IMR-90 (cell line): ENCODE measurements at regions not wholly inside any gene's neighbourhood (a gene's known extent, or its start where the extent isn't known, plus 50 kb on each side); places are given as distances from the start of the nearest gene placed in this dataset.

Source experiments
- ATAC-seq: fragments of 200-7000 bp; cut with Tn5 transposase; 2 replicates; pipeline ENCODE4 v1.9.1; 2020; ENCODE audit warnings: low read depth, mild to moderate bottlenecking, moderate library complexity
- BruUV-seq: library from RNA; stranded (reverse); fragments of 400-500 nt; replicated peaks from 2 replicates; lab custom pipeline; 2021; lab: Mats Ljungman, UMichigan
- CTCF ChIA-PET: fragments of 300-600 bp; formaldehyde crosslinking; extraction: SDS; loops from one replicate; lab custom pipeline; 2021; ENCODE audit warnings: antibody characterized with exemption; lab: Yijun Ruan, JAX
- POLR2A ChIA-PET: fragments of 300-600 bp; sonication (Branson Sonifier 250); formaldehyde crosslinking; loops from one replicate; lab custom pipeline; 2022; ENCODE audit warnings: antibody characterized with exemption; ENCODE audit not compliant: unreplicated experiment; lab: Charles Lee
- DNase-seq: peaks from one replicate; pipeline ENCODE4 v3.0.0; 2013
- H2AFZ ChIP-seq: replicated peaks from 2 replicates; pipeline ENCODE3; 2013; ENCODE audit warnings: low read length, mild to moderate bottlenecking; ENCODE audit not compliant: poor library complexity
- H2AK5ac ChIP-seq: 2 replicates; pipeline ENCODE4 v1.6.1; 2013; ENCODE audit warnings: low read depth, low read length, inconsistent platforms
- H2AK9ac ChIP-seq: replicated peaks from 2 replicates; pipeline ENCODE3; 2013; ENCODE audit warnings: mild to moderate bottlenecking, low read depth, low read length, moderate library complexity; ENCODE audit not compliant: poor library complexity
- H2BK120ac ChIP-seq: 2 replicates; pipeline ENCODE4 v1.6.1; 2013; ENCODE audit warnings: low read depth, low read length, inconsistent platforms
- H2BK15ac ChIP-seq: 3 replicates; pipeline ENCODE4 v1.6.1; 2013; ENCODE audit warnings: low read depth, low read length, inconsistent platforms
- H2BK20ac ChIP-seq: 2 replicates; pipeline ENCODE4 v1.6.1; 2013; ENCODE audit warnings: low read depth, mild to moderate bottlenecking, inconsistent platforms, low read length, moderate library complexity
- H2BK5ac ChIP-seq: 2 replicates; pipeline ENCODE4 v1.6.1; 2013; ENCODE audit warnings: mild to moderate bottlenecking, low read depth, low read length, inconsistent platforms; ENCODE audit not compliant: poor library complexity, severe bottlenecking
- H3K14ac ChIP-seq: replicated peaks from 2 replicates; pipeline ENCODE4 v1.6.1; 2013; ENCODE audit warnings: low read depth, low read length, inconsistent platforms
- H3K18ac ChIP-seq: 2 replicates; pipeline ENCODE4 v1.6.1; 2013; ENCODE audit warnings: low read depth, low read length, control low read depth
- H3K23ac ChIP-seq: 2 replicates; pipeline ENCODE4 v1.6.1; 2013; ENCODE audit warnings: low read depth, low read length, inconsistent platforms
- H3K27ac ChIP-seq: 2 replicates; pipeline ENCODE4 v1.5.1; 2013; ENCODE audit warnings: mild to moderate bottlenecking, control low read depth, low read length; ENCODE audit not compliant: insufficient read depth
- H3K27me3 ChIP-seq: 2 replicates; pipeline ENCODE4 v1.6.1; 2013; ENCODE audit warnings: low read length; ENCODE audit not compliant: control insufficient read depth, insufficient read depth
- H3K36me3 ChIP-seq: 2 replicates; pipeline ENCODE4 v1.6.1; 2013; ENCODE audit warnings: low read length, mixed read lengths; ENCODE audit not compliant: control insufficient read depth, insufficient read depth
- H3K4ac ChIP-seq: 2 replicates; pipeline ENCODE4 v1.6.1; 2013; ENCODE audit warnings: low read depth, low read length, inconsistent platforms
- H3K4me1 ChIP-seq: 2 replicates; pipeline ENCODE4 v1.6.1; 2013; ENCODE audit warnings: low read length, mixed read lengths; ENCODE audit not compliant: control insufficient read depth, insufficient read depth
- H3K4me2 ChIP-seq: 2 replicates; pipeline ENCODE4 v1.6.1; 2013; ENCODE audit warnings: low read depth, mild to moderate bottlenecking, control low read depth, low read length, moderate library complexity
- H3K4me3 ChIP-seq: 2 replicates; pipeline ENCODE4 v1.5.1; 2013; ENCODE audit warnings: low read depth, mild to moderate bottlenecking, control low read depth, low read length, moderate library complexity; ENCODE audit not compliant: insufficient read depth
- H3K56ac ChIP-seq: 2 replicates; pipeline ENCODE4 v1.6.1; 2013; ENCODE audit warnings: low read length, inconsistent platforms; ENCODE audit not compliant: insufficient read depth; ENCODE audit errors: extremely low read depth
- H3K79me1 ChIP-seq, 2 experiments: 2 replicates each; pipeline ENCODE4 v1.6.1; 2013; ENCODE audit warnings: low read length in 2 of 2, inconsistent platforms in 1 of 2, low read depth in 1 of 2
- H3K9ac ChIP-seq: 2 replicates; pipeline ENCODE4 v1.6.1; 2013; ENCODE audit warnings: low read depth, low read length, control low read depth
- H3K9me1 ChIP-seq: 2 replicates; pipeline ENCODE4 v1.6.1; 2013; ENCODE audit warnings: low read length, inconsistent platforms; ENCODE audit not compliant: insufficient read depth
- H3K9me3 ChIP-seq: 2 replicates; pipeline ENCODE4 v1.6.1; 2013; ENCODE audit warnings: low read length; ENCODE audit not compliant: control insufficient read depth, insufficient read depth
- H4K20me1 ChIP-seq: 2 replicates; pipeline ENCODE4 v1.6.1; 2013; ENCODE audit warnings: low read length, inconsistent platforms; ENCODE audit not compliant: insufficient read depth
- H4K5ac ChIP-seq: 2 replicates; pipeline ENCODE4 v1.6.1; 2013; ENCODE audit warnings: mild to moderate bottlenecking, low read depth, low read length, control low read depth
- H4K8ac ChIP-seq, 2 experiments: 2 replicates each; pipeline ENCODE4 v1.6.1; 2013; ENCODE audit warnings: low read depth in 2 of 2, low read length in 2 of 2, control low read depth in 1 of 2, inconsistent platforms in 1 of 2
- H4K91ac ChIP-seq: 2 replicates; pipeline ENCODE4 v1.6.1; 2013; ENCODE audit warnings: low read depth, low read length, inconsistent platforms; ENCODE audit not compliant: insufficient read depth
- BHLHE40 ChIP-seq: fragments of 150-350 bp; IDR thresholded peaks from 2 replicates; pipeline ENCODE4 v1.6.1; 2016; ENCODE audit warnings: mild to moderate bottlenecking, low read depth, low read length
- CTCF ChIP-seq: conservative IDR thresholded peaks from 2 replicates; pipeline ENCODE4 v1.5.1; 2012; ENCODE audit warnings: mild to moderate bottlenecking, low read depth, low read length, improper control_type of control experiment
- ELK1 ChIP-seq: fragments of 150-350 bp; IDR thresholded peaks from 2 replicates; pipeline ENCODE4 v1.6.1; 2016; ENCODE audit warnings: low read depth, mild to moderate bottlenecking, low read length, moderate library complexity, borderline replicate concordance
- MAFK ChIP-seq: IDR thresholded peaks from 2 replicates; pipeline ENCODE4 v1.6.1; 2012; ENCODE audit warnings: low read depth, low read length, improper control_type of control experiment
- MAZ ChIP-seq: IDR thresholded peaks from 2 replicates; pipeline ENCODE4 v1.6.1; 2012; ENCODE audit warnings: low read depth, mild to moderate bottlenecking, low read length, improper control_type of control experiment, moderate library complexity, borderline replicate concordance
- NFE2L2 ChIP-seq: fragments of 150-350 bp; IDR thresholded peaks from 2 replicates; pipeline ENCODE4 v1.6.1; 2016; ENCODE audit warnings: low read depth, mild to moderate bottlenecking, low read length
- POLR2A ChIP-seq: IDR thresholded peaks from 2 replicates; pipeline ENCODE4 v1.6.1; 2012; ENCODE audit warnings: mild to moderate bottlenecking, low read depth, low read length
- RAD21 ChIP-seq: IDR thresholded peaks from 2 replicates; pipeline ENCODE4 v1.6.1; 2012; ENCODE audit warnings: low read length, improper control_type of control experiment
- RFX5 ChIP-seq: IDR thresholded peaks from 2 replicates; pipeline ENCODE4 v1.8.0; 2012; ENCODE audit warnings: low read depth, mild to moderate bottlenecking, low read length, moderate library complexity
- SMC3 ChIP-seq: fragments of 150-350 bp; IDR thresholded peaks from 2 replicates; pipeline ENCODE4 v1.6.1; 2016; ENCODE audit warnings: low read depth, mild to moderate bottlenecking, antibody characterized with exemption, low read length, moderate library complexity
- WGBS, 2 experiments: methylation state at CpG; one replicate each; pipeline versions ENCODE4 v1.1.5 to v1.1.7; 2013; ENCODE audit warnings: missing lambda C conversion rate in 2 of 2; ENCODE audit not compliant: insufficient read length in 1 of 2; ENCODE audit errors: extremely low coverage in 2 of 2; 5-methylcytosine and 5-hydroxymethylcytosine counted together
- dilution Hi-C: fragments of 300-500 bp; cut with HindIII; formaldehyde crosslinking; loops from one replicate; pipeline ENCODE4 v1.14.3; 2018; ENCODE audit warnings: low sequenced_read_pairs; ENCODE audit not compliant: unreplicated experiment
- in situ Hi-C: fragments of 300-500 bp; cut with MboI; formaldehyde crosslinking; loops from 3 replicates; pipeline ENCODE4 v1.14.3; 2019; ENCODE audit warnings: low sequenced_read_pairs, inconsistent platforms, mixed read lengths
- intact Hi-C: fragments of 100-400 bp; cut with micrococcal nuclease; formaldehyde crosslinking; loops from 2 replicates; pipeline ENCODE4 v1.10.0; 2022

GRCh38 chr15:31551323-31551722 lies 224.7 kb downstream of the KLF13 start:
- no peak overlapping the region for H3K23ac ChIP-seq
- TF ChIP-seq NFE2L2 (no peak), POLR2A (no peak), RFX5 (no peak), SMC3 (no peak), BHLHE40 (no peak), ELK1 (no peak), RAD21 (no peak), MAZ (no peak), CTCF (no peak), MAFK (no peak)
- H4K5ac ChIP-seq = no peak overlapping the region
- H3K9me1 ChIP-seq = peaks cover 3% of the 10 kb centered on the region; the same call in 1 of the 2 replicates
- no peak overlapping the region for H2AK9ac ChIP-seq
- H2AK5ac ChIP-seq = no peak overlapping the region
- DNase-seq (no peak), ATAC-seq (no peak)
- dilution Hi-C loops = no loop called here
- no peak overlapping the region for H3K18ac ChIP-seq
- intact Hi-C loops = no loop called here
- H4K8ac ChIP-seq = no peak overlapping the region
- no peak overlapping the region for H3K4ac ChIP-seq
- ChIA-PET POLR2A (no interaction called here), CTCF (no interaction called here)
- WGBS, 2 experiments = 80% methylated on average over 1 of the region's 5 CpGs; no CpG with 5 or more reads in 1 of the 2 experiments
- no peak overlapping the region for H3K14ac ChIP-seq
- no peak overlapping the region for H2BK15ac ChIP-seq
- peaks cover 2% of the 10 kb centered on the region; the same call in 1 of the 2 replicates for H3K27me3 ChIP-seq
- H2BK120ac ChIP-seq = no peak overlapping the region
- H3K79me1 ChIP-seq = no peaks in the 10 kb centered on the region
- no peak overlapping the region for H3K56ac ChIP-seq
- no peak overlapping the region for H3K4me2 ChIP-seq
- H3K36me3 ChIP-seq = no peaks in the 10 kb centered on the region
- H2BK5ac ChIP-seq = no peak overlapping the region
- no peaks in the 10 kb centered on the region for H3K9me3 ChIP-seq
- no peak overlapping the region for H2AFZ ChIP-seq
- H4K91ac ChIP-seq = no peak overlapping the region
- no peak overlapping the region for H3K4me3 ChIP-seq
- H2BK20ac ChIP-seq = no peak overlapping the region
- H4K20me1 ChIP-seq = no peaks in the 10 kb centered on the region
- H3K4me1 ChIP-seq = peaks cover 6% of the 10 kb centered on the region
- BruUV-seq = no TSS peak
- H3K9ac ChIP-seq = no peak overlapping the region
- no peak overlapping the region for H3K27ac ChIP-seq
- in situ Hi-C loops = no loop called here
